ENCODE measurements at regions not wholly inside any gene's neighbourhood (a gene's known extent, or its start where the extent isn't known, plus 50 kb on each side); places are given as distances from the start of the nearest gene placed in this dataset.
"Not testable (repeated sequence)": the region's sequence is repeated elsewhere in the genome, so short reads cannot be mapped to it uniquely, and the experiment has no call there.

GRCh38 chr22:22058633-22059290 lies 76.2 kb upstream of the TOP3B start:
- DNase-seq, result no peak
- TF ChIP-seq CTCF (IDR thresholded peaks at IDR 0.05) (no peak), POLR2A (IDR thresholded peaks at IDR 0.05) (no peak)
- WGBS, 2 donors, result 34 to 51% methylated on average over 4 of the region's 4 CpGs
- Histone ChIP-seq H3K4me3 (no peak overlapping the region), H3K9me3 (no peaks in the 10 kb centered on the region), H3K27me3 (peaks cover 0 to 45% (median 0%) of the 10 kb centered on the region in 4 donors), H3K27ac (no peak overlapping the region), H3K36me3 (no peaks in the 10 kb centered on the region), H3K4me1 (peaks cover 0 to 7% (median 3%) of the 10 kb centered on the region in 3 donors)
- intact Hi-C loops (cut with DNase I), result no loop called here

GRCh38 chr22:22057617-22058378 lies 75.2 kb upstream of the TOP3B start:
- Histone ChIP-seq H3K27me3 (peaks cover 0 to 45% (median 0%) of the 10 kb centered on the region in 4 donors), H3K27ac (no peak overlapping the region), H3K9me3 (no peaks in the 10 kb centered on the region), H3K4me1 (peaks cover 0 to 7% (median 3%) of the 10 kb centered on the region in 3 donors), H3K36me3 (no peaks in the 10 kb centered on the region), H3K4me3 (no peak overlapping the region)
- 73 to 95% methylated on average over 4 to 5 of the region's 5 CpGs for WGBS, 2 donors
- intact Hi-C loops (cut with DNase I), result no loop called here
- DNase-seq, result no peak
- TF ChIP-seq POLR2A (IDR thresholded peaks at IDR 0.05), result no peak
- TF ChIP-seq CTCF (IDR thresholded peaks at IDR 0.05), result no peak

DNA sequence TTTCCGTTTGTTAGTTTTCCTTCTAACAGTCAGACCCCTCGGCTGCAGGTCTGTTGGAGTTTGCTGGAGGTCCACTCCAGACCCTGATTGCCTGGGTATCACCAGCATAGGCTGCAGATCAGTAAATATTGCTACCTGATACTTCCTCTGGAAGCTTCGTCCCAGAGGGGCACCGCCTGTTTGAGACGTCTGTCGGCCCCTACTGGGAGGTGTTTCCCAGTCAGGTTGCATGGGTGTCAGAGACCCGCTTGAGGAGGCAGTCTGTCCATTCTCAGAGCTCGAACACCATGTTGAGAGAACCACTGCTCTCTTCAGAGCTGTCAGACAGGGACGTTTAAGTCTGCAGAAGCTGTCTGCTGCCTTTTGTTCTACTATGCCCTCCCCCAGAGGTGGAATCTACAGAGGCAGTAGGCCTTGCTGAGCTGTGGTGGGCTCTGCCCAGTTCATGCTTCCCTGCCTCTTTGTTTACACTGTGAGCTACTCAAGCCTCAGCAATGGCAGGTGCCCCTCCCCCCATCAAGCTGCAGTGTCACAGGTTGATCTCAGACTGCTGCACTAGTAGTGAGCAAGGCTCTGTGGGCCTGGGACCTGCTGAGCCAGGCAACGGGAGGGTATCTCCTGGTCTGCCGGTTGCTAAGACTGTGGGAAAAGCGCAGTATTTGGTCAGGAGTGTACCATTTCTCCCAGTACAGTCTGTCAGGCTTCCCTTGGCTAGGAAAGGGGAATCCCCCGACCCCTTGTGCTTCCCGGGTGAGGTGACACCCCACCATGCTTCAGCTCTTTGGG lies 74.4 kb upstream of the TOP3B start:
- H3K4me1 ChIP-seq; intact Hi-C loops (cut with DNase I); H3K36me3 ChIP-seq; DNase-seq; H3K27ac ChIP-seq; H3K9me3 ChIP-seq; H3K4me3 ChIP-seq: not testable (repeated sequence)
- 53 to 54% methylated on average over 10 of the region's 14 CpGs for whole genome bisulfite sequencing, 2 donors
- peaks cover 0 to 45% (median 0%) of the 10 kb centered on the region in 4 donors for H3K27me3 ChIP-seq

DNA sequence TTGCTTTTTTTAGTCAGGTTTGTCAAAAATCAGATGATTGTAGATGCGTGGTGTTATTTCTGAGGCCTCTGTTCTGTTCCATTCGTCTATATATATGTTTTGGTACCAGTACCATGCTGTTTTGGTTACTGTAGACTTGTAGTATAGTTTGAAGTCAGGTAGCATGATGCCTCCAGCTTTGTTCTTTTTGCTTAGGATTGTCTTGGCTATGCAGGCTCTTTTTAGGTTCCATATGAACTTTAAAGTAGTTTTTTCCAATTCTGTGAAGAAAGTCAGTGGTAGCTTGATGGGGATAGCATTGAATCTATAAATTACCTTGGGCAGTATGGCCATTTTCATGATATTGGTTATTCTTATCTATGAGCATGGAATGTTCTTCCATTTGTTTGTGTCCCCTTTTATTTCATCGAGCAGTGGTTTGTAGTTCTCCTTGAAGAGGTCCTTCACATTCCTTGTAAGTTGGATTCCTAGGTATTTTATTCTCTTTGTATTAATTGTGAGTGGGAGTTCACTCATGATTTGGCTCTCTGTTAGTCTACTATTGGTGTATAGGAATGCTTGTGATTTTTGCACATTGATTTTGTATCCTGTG lies 70.1 kb upstream of the TOP3B start:
- H3K36me3 ChIP-seq; H3K4me3 ChIP-seq; H3K9me3 ChIP-seq; intact Hi-C loops (cut with DNase I); DNase-seq; H3K27ac ChIP-seq; H3K4me1 ChIP-seq: not testable (repeated sequence)
- peaks cover 0 to 35% (median 0%) of the 10 kb centered on the region in 4 donors for H3K27me3 ChIP-seq
- WGBS, 2 donors, result 67 to 78% methylated on average over 3 of the region's 3 CpGs

GRCh38 chr22:22051032-22051431 lies 68.4 kb upstream of the TOP3B start:
- H3K27me3 ChIP-seq, result peaks cover 0 to 25% (median 0%) of the 10 kb centered on the region in 4 donors
- DNase-seq, result not testable (repeated sequence)

DNA sequence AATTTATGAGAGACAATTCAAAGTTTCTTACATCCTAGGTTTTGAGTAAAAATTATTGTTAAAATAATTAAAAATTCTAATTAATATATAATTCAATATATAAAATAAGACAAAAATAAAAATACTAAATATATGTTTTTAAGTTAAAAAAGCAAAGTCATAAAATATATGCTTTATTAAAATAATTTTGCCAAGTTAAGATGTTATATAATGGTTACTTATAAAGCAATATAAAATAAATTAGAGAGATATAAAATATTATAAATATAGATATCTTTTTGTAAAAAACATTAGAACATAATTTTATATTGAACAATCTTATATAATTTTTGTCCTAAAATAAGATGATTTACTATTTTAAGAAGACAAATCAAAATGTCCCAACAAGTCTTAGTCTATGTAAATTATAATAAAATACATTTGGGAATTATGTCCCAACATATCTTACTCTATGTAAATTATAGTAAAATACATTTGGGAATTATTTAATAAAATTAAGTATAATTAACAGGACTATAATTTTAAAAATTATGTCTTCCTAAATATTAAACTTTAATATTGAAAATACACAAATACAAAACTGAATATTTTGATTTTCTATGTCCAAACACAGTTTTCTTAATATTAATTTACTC lies 67.7 kb upstream of the TOP3B start:
- Histone ChIP-seq H3K27ac (no peak overlapping the region), H3K4me1 (no peaks in the 10 kb centered on the region), H3K4me3 (no peak overlapping the region), H3K9me3 (no peaks in the 10 kb centered on the region), H3K36me3 (no peaks in the 10 kb centered on the region), H3K27me3 (peaks cover 0 to 22% (median 0%) of the 10 kb centered on the region in 4 donors)
- intact Hi-C loops (cut with DNase I), result no loop called here
- TF ChIP-seq CTCF (IDR thresholded peaks at IDR 0.05), result no peak
- no peak for TF ChIP-seq POLR2A (IDR thresholded peaks at IDR 0.05)
- DNase-seq, result no peak

More at GRCh38 chr22:22051032-22051431, 68.4 kb upstream of the TOP3B start:
- H3K27ac ChIP-seq; intact Hi-C loops (cut with DNase I); H3K4me1 ChIP-seq; H3K36me3 ChIP-seq; H3K4me3 ChIP-seq; H3K9me3 ChIP-seq: not testable (repeated sequence)
- WGBS, 2 donors, result 44 to 50% methylated on average over 2 of the region's 2 CpGs
